Right lobe of liver (tissue), 6 donors: ENCODE measurements at regions not wholly inside any gene's neighbourhood (a gene's known extent, or its start where the extent isn't known, plus 50 kb on each side); places are given as distances from the start of the nearest gene placed in this dataset.
"Not testable (repeated sequence)": the region's sequence is repeated elsewhere in the genome, so short reads cannot be mapped to it uniquely, and the experiment has no call there.

ENCODE experiments used
- ATAC-seq, 4 donors: fragments of 200-7000 bp; cut with Tn5 transposase; one replicate each; pipeline ENCODE4 v1.9.1; 2020; ENCODE audit warnings: mild to moderate bottlenecking in 4 of 4, moderate library complexity in 4 of 4
- DNase-seq, 3 donors: peaks; one replicate each; pipeline ENCODE4 v3.0.0-alpha.2; 2020
- H3K27ac ChIP-seq, 3 donors: fragments of 200-600 bp; one replicate each; pipeline ENCODE4 v1.8.0; 2022
- H3K27me3 ChIP-seq, 2 donors: fragments of 200-600 bp; one replicate each; pipeline ENCODE4 v1.8.0; 2022
- H3K36me3 ChIP-seq, 4 donors: fragments of 200-600 bp; sonication (generic) in 1 of 4; one replicate each; pipeline versions ENCODE4 v1.5.1 to v1.8.0; 2017 to 2022; ENCODE audit warnings: control low read depth in 1 of 4
- H3K4me1 ChIP-seq, 4 donors: fragments of 200-600 bp; sonication (generic) in 1 of 4; one replicate each; pipeline versions ENCODE4 v1.5.1 to v1.8.0; 2017 to 2022; ENCODE audit warnings: control low read depth in 1 of 4
- H3K4me3 ChIP-seq, 3 donors: fragments of 200-600 bp; one replicate each; pipeline ENCODE4 v1.8.0; 2022
- H3K9me3 ChIP-seq, 4 donors: fragments of 200-600 bp; sonication (generic) in 1 of 4; one replicate each; pipeline versions ENCODE4 v1.5.1 to v1.8.0; 2017 to 2022; ENCODE audit warnings: control low read depth in 1 of 4
- CTCF ChIP-seq, 4 donors: fragments of 200-600 bp in 3 of 4; fragments of 450-650 bp in 1 of 4; IDR thresholded peaks; one replicate each; pipeline versions ENCODE4 v1.5.1 to v1.8.0; 2016 to 2022; ENCODE audit warnings: antibody characterized with exemption in 4 of 4, mild to moderate bottlenecking in 2 of 4
- POLR2A ChIP-seq: fragments of 450-650 bp; IDR thresholded peaks from one replicate; pipeline ENCODE4 v1.6.1; 2017; ENCODE audit warnings: antibody characterized with exemption, mild to moderate bottlenecking
- WGBS: methylation state at CpG from one replicate; pipeline ENCODE4 v1.1.6; 2018; ENCODE audit warnings: low coverage, low lambda C conversion rate; ENCODE audit not compliant: insufficient coverage; ENCODE audit errors: missing lambda C conversion rate; 5-methylcytosine and 5-hydroxymethylcytosine counted together
- intact Hi-C, 2 donors: fragments of 100-400 bp; cut with DNase I; formaldehyde crosslinking; loops; one replicate each; pipeline versions ENCODE4 v1.11.2 to v1.14.1; 2022
- donor health status: DM: no; HTN: yes; CAD: no.
- donor health status: DM: no; HTN: no; CAD: no.
- donor health status: DM: no; HTN: no; CAD: no.
- donor health status: DM: no; HTN: yes; CAD: no.
- donor health status: DM: no; HTN: yes; CAD: no.

- peaks cover 0 to 4% (median 0%) of the 10 kb centered on the region in 4 donors for H3K4me1 ChIP-seq
- H3K9me3 ChIP-seq: no peaks in the 10 kb centered on the region
- no peaks in the 10 kb centered on the region for H3K36me3 ChIP-seq
- no peak overlapping the region for H3K27ac ChIP-seq
- DNase-seq: no peak
- TF ChIP-seq POLR2A: no peak
- intact Hi-C loops: no loop called here
- H3K27me3 ChIP-seq: no peaks in the 10 kb centered on the region
- no peak for ATAC-seq
- H3K4me3 ChIP-seq: no peak overlapping the region
Measured at GRCh38 chr2:210994104-210994503, 437.7 kb downstream of the CPS1 start.

- TF ChIP-seq POLR2A (no peak), CTCF (IDR thresholded peaks at IDR 0.05) (no peak)
- ATAC-seq (peak in 3 of 4 donors; percentile 34 to 73 (median 55)), DNase-seq (no peak)
- H3K36me3 ChIP-seq: no peaks in the 10 kb centered on the region
- H3K27me3 ChIP-seq: no peaks in the 10 kb centered on the region
- no peak overlapping the region for H3K4me3 ChIP-seq
- no peak overlapping the region for H3K27ac ChIP-seq
- intact Hi-C loops: no loop called here
- H3K4me1 ChIP-seq: peaks cover 0 to 4% (median 0%) of the 10 kb centered on the region in 4 donors
- no peaks in the 10 kb centered on the region for H3K9me3 ChIP-seq
Measured at GRCh38 chr2:210997373-210997772, 441.0 kb downstream of the CPS1 start.

GRCh38 chr2:210998334-210998733 is 441.9 kb downstream of the CPS1 start:
- 91% methylated on average over 2 of the region's 2 CpGs for WGBS
- Histone ChIP-seq H3K4me1 (peaks cover 0 to 4% (median 0%) of the 10 kb centered on the region in 4 donors), H3K9me3 (no peaks in the 10 kb centered on the region), H3K27ac (no peak overlapping the region), H3K4me3 (no peak overlapping the region), H3K27me3 (no peaks in the 10 kb centered on the region), H3K36me3 (no peaks in the 10 kb centered on the region)
- DNase-seq (no peak), ATAC-seq (no peak)
- intact Hi-C loops: no loop called here
- TF ChIP-seq POLR2A (no peak), CTCF (IDR thresholded peaks at IDR 0.05) (no peak)

GRCh38 chr2:211014376-211014775 is 458.0 kb downstream of the CPS1 start:
- H3K36me3 ChIP-seq: no peaks in the 10 kb centered on the region
- no peaks in the 10 kb centered on the region for H3K9me3 ChIP-seq
- DNase-seq: no peak
- no peaks in the 10 kb centered on the region for H3K27me3 ChIP-seq
- peaks cover 0 to 14% (median 0%) of the 10 kb centered on the region in 4 donors for H3K4me1 ChIP-seq
- ATAC-seq: peak; percentile 82 to 97 (median 91)
- WGBS: 0% methylated on average over 4 of the region's 4 CpGs
- TF ChIP-seq CTCF (IDR thresholded peaks at IDR 0.05): no peak
- TF ChIP-seq POLR2A: no peak
- peak overlapping the region in 2 of 3 donors; percentile 48 to 74 for H3K27ac ChIP-seq
- peak overlapping the region in 2 of 3 donors; percentile 0 to 13 for H3K4me3 ChIP-seq
- intact Hi-C loops: no loop called here

GRCh38 chr2:211014906-211015305 is 458.5 kb downstream of the CPS1 start:
- intact Hi-C loops: no loop called here
- no peaks in the 10 kb centered on the region for H3K36me3 ChIP-seq

GRCh38 chr2:211025089-211025488 is 468.7 kb downstream of the CPS1 start:
- ATAC-seq, H3K4me3 ChIP-seq, DNase-seq, H3K27me3 ChIP-seq, H3K9me3 ChIP-seq, H3K36me3 ChIP-seq, intact Hi-C loops, H3K4me1 ChIP-seq, H3K27ac ChIP-seq: not testable (repeated sequence)
- WGBS: 81% methylated on average over 10 of the region's 10 CpGs

More at GRCh38 chr2:211014906-211015305, 458.5 kb downstream of the CPS1 start:
- DNase-seq: no peak
- WGBS: 21% methylated on average over 2 of the region's 2 CpGs
- Histone ChIP-seq H3K27me3 (no peaks in the 10 kb centered on the region), H3K9me3 (no peaks in the 10 kb centered on the region), H3K4me3 (peak overlapping the region in 2 of 3 donors; percentile 0 to 13), H3K4me1 (peaks cover 0 to 18% (median 2%) of the 10 kb centered on the region in 4 donors), H3K27ac (peak overlapping the region in 2 of 3 donors; percentile 48 to 74)
- TF ChIP-seq POLR2A (no peak), CTCF (IDR thresholded peaks at IDR 0.05) (no peak)
- ATAC-seq: peak; percentile 40 to 61 (median 53)
